HEK293 (cell line): ENCODE measurements at regions not wholly inside any gene's neighbourhood (a gene's known extent, or its start where the extent isn't known, plus 50 kb on each side); places are given as distances from the start of the nearest gene placed in this dataset.

Source experiments
- CTCF ChIA-PET: fragments of 350-600 bp; formaldehyde crosslinking; extraction: SDS; loops from one replicate; lab custom pipeline; 2021; ENCODE audit warnings: antibody characterized with exemption; lab: Yijun Ruan, JAX
- POLR2A ChIA-PET: fragments of 300-600 bp; formaldehyde crosslinking; extraction: SDS; loops from one replicate; lab custom pipeline; 2020; ENCODE audit warnings: antibody characterized with exemption, inconsistent platforms; lab: Yijun Ruan, JAX
- H3K27ac ChIP-seq: fragments of 200-500 bp; sonication (Bioruptor generic); 2 replicates; pipeline ENCODE4 v1.5.1; 2014; ENCODE audit warnings: low read depth, low read length, control low read depth, inconsistent platforms; ENCODE audit errors: extremely low read depth
- H3K36me3 ChIP-seq, 2 experiments: fragments of 200-500 bp in 1 of 2; sonication (Bioruptor generic) in 1 of 2; 1 replicate in 1 of 2; 2 replicates in 1 of 2; pipeline ENCODE4 v1.5.1; 2014 to 2017; ENCODE audit warnings: inconsistent platforms in 2 of 2, low read length in 2 of 2; ENCODE audit not compliant: control insufficient read depth in 2 of 2, insufficient read depth in 1 of 2
- H3K4me1 ChIP-seq: fragments of 200-500 bp; sonication (Bioruptor generic); 2 replicates; pipeline ENCODE4 v1.5.1; 2014; ENCODE audit warnings: mild to moderate bottlenecking, low read length, inconsistent platforms; ENCODE audit not compliant: control insufficient read depth, insufficient read depth
- H3K4me3 ChIP-seq: 2 replicates; pipeline ENCODE4 v1.5.1; 2011; ENCODE audit warnings: low read depth, mild to moderate bottlenecking, control low read depth, low read length, moderate library complexity
- H3K9me3 ChIP-seq: fragments of 200-500 bp; sonication (Bioruptor generic); 2 replicates; pipeline ENCODE4 v1.5.1; 2014; ENCODE audit warnings: low read depth, low read length, inconsistent platforms; ENCODE audit not compliant: control insufficient read depth, insufficient read depth
- KLF16 ChIP-seq: fragments of 450-650 bp; formaldehyde crosslinking; IDR thresholded peaks from 2 replicates; pipeline ENCODE4 v1.5.1; 2017; ENCODE audit warnings: missing biosample characterization, missing genetic modification characterization
- PATZ1 ChIP-seq: fragments of 450-650 bp; formaldehyde crosslinking; IDR thresholded peaks from 2 replicates; pipeline ENCODE4 v1.5.1; 2016; ENCODE audit warnings: missing biosample characterization, missing genetic modification characterization
- TRIM28 ChIP-seq: IDR thresholded peaks from 2 replicates; pipeline ENCODE4 v1.6.1; 2011; ENCODE audit warnings: low read length, control low read depth, borderline replicate concordance
- YY1 ChIP-seq: fragments of 450-650 bp; formaldehyde crosslinking; IDR thresholded peaks from 2 replicates; pipeline ENCODE4 v1.5.1; 2018; ENCODE audit warnings: missing biosample characterization, missing genetic modification characterization
- ZBTB20 ChIP-seq: fragments of 450-650 bp; formaldehyde crosslinking; IDR thresholded peaks from 2 replicates; pipeline ENCODE4 v1.5.1; 2016; ENCODE audit warnings: missing biosample characterization, missing genetic modification characterization
- ZNF175 ChIP-seq: fragments of 450-650 bp; formaldehyde crosslinking; IDR thresholded peaks from 2 replicates; pipeline ENCODE4 v1.5.1; 2016; ENCODE audit warnings: missing biosample characterization, missing genetic modification characterization
- ZNF221 ChIP-seq: fragments of 450-650 bp; formaldehyde crosslinking; IDR thresholded peaks from 2 replicates; pipeline ENCODE4 v1.5.1; 2017; ENCODE audit warnings: missing biosample characterization, missing genetic modification characterization, borderline replicate concordance
- ZNF24 ChIP-seq: fragments of 450-650 bp; formaldehyde crosslinking; IDR thresholded peaks from 2 replicates; pipeline ENCODE4 v1.5.1; 2016; ENCODE audit warnings: missing biosample characterization, missing genetic modification characterization
- ZNF398 ChIP-seq: fragments of 450-650 bp; formaldehyde crosslinking; IDR thresholded peaks from 2 replicates; pipeline ENCODE4 v1.5.1; 2017; ENCODE audit warnings: missing biosample characterization, missing genetic modification characterization
- ZNF48 ChIP-seq: fragments of 450-650 bp; formaldehyde crosslinking; IDR thresholded peaks from 2 replicates; pipeline ENCODE4 v1.5.1; 2016; ENCODE audit warnings: missing biosample characterization, missing genetic modification characterization
- ZNF623 ChIP-seq: fragments of 450-650 bp; formaldehyde crosslinking; IDR thresholded peaks from 2 replicates; pipeline ENCODE4 v1.5.1; 2016; ENCODE audit warnings: missing biosample characterization, missing genetic modification characterization
- ZNF624 ChIP-seq: fragments of 450-650 bp; formaldehyde crosslinking; IDR thresholded peaks from 2 replicates; pipeline ENCODE4 v1.5.1; 2017; ENCODE audit warnings: missing biosample characterization, missing genetic modification characterization
- ZNF837 ChIP-seq: fragments of 450-650 bp; formaldehyde crosslinking; IDR thresholded peaks from 2 replicates; pipeline ENCODE4 v1.5.1; 2016; ENCODE audit warnings: missing biosample characterization, missing genetic modification characterization
- TF ChIP-seq, protein P1 (sequence below): fragments of 450-650 bp; IDR thresholded peaks from 2 replicates; pipeline ENCODE4 v1.5.1; 2018; ENCODE audit warnings: missing biosample characterization, missing genetic modification characterization
- TF ChIP-seq, protein P2 (sequence below): fragments of 450-650 bp; formaldehyde crosslinking; IDR thresholded peaks from 2 replicates; pipeline ENCODE4 v1.5.1; 2016; ENCODE audit warnings: missing biosample characterization, missing genetic modification characterization, borderline replicate concordance
- TF ChIP-seq, protein P3 (sequence below): fragments of 450-650 bp; formaldehyde crosslinking; IDR thresholded peaks from 2 replicates; pipeline ENCODE4 v1.5.1; 2016; ENCODE audit warnings: missing biosample characterization, missing genetic modification characterization
- TF ChIP-seq, protein P4 (sequence below): fragments of 450-650 bp; formaldehyde crosslinking; IDR thresholded peaks from 2 replicates; pipeline ENCODE4 v1.5.1; 2016; ENCODE audit warnings: missing biosample characterization, missing genetic modification characterization
- TF ChIP-seq, protein P5 (sequence below): fragments of 450-650 bp; formaldehyde crosslinking; conservative IDR thresholded peaks from 2 replicates; pipeline ENCODE4 v1.5.1; 2016; ENCODE audit warnings: low read depth, missing biosample characterization, missing genetic modification characterization

- TF ChIP-seq, protein P1, sequence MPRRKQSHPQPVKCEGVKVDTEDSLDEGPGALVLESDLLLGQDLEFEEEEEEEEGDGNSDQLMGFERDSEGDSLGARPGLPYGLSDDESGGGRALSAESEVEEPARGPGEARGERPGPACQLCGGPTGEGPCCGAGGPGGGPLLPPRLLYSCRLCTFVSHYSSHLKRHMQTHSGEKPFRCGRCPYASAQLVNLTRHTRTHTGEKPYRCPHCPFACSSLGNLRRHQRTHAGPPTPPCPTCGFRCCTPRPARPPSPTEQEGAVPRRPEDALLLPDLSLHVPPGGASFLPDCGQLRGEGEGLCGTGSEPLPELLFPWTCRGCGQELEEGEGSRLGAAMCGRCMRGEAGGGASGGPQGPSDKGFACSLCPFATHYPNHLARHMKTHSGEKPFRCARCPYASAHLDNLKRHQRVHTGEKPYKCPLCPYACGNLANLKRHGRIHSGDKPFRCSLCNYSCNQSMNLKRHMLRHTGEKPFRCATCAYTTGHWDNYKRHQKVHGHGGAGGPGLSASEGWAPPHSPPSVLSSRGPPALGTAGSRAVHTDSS = no peak
- no peak for TF ChIP-seq ZNF175 (tag by site-specific recombination)
- TF ChIP-seq, protein P2, sequence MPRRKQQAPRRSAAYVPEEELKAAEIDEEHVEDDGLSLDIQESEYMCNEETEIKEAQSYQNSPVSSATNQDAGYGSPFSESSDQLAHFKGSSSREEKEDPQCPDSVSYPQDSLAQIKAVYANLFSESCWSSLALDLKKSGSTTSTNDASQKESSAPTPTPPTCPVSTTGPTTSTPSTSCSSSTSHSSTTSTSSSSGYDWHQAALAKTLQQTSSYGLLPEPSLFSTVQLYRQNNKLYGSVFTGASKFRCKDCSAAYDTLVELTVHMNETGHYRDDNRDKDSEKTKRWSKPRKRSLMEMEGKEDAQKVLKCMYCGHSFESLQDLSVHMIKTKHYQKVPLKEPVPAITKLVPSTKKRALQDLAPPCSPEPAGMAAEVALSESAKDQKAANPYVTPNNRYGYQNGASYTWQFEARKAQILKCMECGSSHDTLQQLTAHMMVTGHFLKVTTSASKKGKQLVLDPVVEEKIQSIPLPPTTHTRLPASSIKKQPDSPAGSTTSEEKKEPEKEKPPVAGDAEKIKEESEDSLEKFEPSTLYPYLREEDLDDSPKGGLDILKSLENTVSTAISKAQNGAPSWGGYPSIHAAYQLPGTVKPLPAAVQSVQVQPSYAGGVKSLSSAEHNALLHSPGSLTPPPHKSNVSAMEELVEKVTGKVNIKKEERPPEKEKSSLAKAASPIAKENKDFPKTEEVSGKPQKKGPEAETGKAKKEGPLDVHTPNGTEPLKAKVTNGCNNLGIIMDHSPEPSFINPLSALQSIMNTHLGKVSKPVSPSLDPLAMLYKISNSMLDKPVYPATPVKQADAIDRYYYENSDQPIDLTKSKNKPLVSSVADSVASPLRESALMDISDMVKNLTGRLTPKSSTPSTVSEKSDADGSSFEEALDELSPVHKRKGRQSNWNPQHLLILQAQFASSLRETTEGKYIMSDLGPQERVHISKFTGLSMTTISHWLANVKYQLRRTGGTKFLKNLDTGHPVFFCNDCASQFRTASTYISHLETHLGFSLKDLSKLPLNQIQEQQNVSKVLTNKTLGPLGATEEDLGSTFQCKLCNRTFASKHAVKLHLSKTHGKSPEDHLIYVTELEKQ (tag by site-specific recombination) = no peak
These were observed 130.3 kb upstream of the CNTLN start (continued) for GRCh38 chr9:17004500-17004899.

- TF ChIP-seq, protein P3, sequence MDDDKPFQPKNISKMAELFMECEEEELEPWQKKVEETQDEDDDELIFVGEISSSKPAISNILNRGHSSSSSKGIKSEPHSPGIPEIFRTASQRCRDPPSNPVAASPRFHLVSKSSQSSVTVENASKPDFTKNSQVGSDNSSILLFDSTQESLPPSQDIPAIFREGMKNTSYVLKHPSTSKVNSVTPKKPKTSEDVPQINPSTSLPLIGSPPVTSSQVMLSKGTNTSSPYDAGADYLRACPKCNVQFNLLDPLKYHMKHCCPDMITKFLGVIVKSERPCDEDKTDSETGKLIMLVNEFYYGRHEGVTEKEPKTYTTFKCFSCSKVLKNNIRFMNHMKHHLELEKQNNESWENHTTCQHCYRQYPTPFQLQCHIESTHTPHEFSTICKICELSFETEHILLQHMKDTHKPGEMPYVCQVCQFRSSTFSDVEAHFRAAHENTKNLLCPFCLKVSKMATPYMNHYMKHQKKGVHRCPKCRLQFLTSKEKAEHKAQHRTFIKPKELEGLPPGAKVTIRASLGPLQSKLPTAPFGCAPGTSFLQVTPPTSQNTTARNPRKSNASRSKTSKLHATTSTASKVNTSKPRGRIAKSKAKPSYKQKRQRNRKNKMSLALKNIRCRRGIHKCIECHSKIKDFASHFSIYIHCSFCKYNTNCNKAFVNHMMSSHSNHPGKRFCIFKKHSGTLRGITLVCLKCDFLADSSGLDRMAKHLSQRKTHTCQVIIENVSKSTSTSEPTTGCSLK (tag by site-specific recombination) = no peak
- TF ChIP-seq, protein P4, sequence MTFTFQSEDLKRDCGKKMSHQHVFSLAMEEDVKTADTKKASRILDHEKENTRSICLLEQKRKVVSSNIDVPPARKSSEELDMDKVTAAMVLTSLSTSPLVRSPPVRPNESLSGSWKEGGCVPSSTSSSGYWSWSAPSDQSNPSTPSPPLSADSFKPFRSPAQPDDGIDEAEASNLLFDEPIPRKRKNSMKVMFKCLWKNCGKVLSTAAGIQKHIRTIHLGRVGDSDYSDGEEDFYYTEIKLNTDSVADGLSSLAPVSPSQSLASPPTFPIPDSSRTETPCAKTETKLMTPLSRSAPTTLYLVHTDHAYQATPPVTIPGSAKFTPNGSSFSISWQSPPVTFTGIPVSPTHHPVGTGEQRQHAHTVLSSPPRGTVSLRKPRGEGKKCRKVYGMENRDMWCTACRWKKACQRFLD (tag by site-specific recombination) = no peak
- TF ChIP-seq KLF16 (no peak), TRIM28 (no peak), ZNF623 (tag by site-specific recombination) (no peak), ZBTB20 (tag by site-specific recombination) (no peak), ZNF24 (tag by site-specific recombination) (no peak), ZNF221 (tag by site-specific recombination) (no peak), ZNF48 (tag by site-specific recombination) (no peak), YY1 (tag by site-specific recombination) (no peak), ZNF398 (no peak), ZNF837 (no peak), PATZ1 (tag by site-specific recombination) (no peak), ZNF624 (tag by site-specific recombination) (no peak)
- TF ChIP-seq, protein P5, sequence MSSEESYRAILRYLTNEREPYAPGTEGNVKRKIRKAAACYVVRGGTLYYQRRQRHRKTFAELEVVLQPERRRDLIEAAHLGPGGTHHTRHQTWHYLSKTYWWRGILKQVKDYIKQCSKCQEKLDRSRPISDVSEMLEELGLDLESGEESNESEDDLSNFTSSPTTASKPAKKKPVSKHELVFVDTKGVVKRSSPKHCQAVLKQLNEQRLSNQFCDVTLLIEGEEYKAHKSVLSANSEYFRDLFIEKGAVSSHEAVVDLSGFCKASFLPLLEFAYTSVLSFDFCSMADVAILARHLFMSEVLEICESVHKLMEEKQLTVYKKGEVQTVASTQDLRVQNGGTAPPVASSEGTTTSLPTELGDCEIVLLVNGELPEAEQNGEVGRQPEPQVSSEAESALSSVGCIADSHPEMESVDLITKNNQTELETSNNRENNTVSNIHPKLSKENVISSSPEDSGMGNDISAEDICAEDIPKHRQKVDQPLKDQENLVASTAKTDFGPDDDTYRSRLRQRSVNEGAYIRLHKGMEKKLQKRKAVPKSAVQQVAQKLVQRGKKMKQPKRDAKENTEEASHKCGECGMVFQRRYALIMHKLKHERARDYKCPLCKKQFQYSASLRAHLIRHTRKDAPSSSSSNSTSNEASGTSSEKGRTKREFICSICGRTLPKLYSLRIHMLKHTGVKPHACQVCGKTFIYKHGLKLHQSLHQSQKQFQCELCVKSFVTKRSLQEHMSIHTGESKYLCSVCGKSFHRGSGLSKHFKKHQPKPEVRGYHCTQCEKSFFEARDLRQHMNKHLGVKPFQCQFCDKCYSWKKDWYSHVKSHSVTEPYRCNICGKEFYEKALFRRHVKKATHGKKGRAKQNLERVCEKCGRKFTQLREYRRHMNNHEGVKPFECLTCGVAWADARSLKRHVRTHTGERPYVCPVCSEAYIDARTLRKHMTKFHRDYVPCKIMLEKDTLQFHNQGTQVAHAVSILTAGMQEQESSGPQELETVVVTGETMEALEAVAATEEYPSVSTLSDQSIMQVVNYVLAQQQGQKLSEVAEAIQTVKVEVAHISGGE = no peak
- ChIA-PET CTCF (no interaction called here), POLR2A (no interaction called here)
- Histone ChIP-seq H3K4me3 (no peak overlapping the region), H3K27ac (no peak overlapping the region), H3K36me3 (no peaks in the 10 kb centered on the region), H3K9me3 (no peaks in the 10 kb centered on the region), H3K4me1 (no peaks in the 10 kb centered on the region)
These were observed 131.1 kb upstream of the CNTLN start for GRCh38 chr9:17003576-17004240.
